Stimulated activated CD4-positive, alpha-beta T cell treated with anti-CD3 and anti-CD28 coated beads, Interleukin-2, amount 100 ng/mL, for 48 hours (primary cell): ENCODE measurements at regions not wholly inside any gene's neighbourhood (a gene's known extent, or its start where the extent isn't known, plus 50 kb on each side); places are given as distances from the start of the nearest gene placed in this dataset.
"Not testable (repeated sequence)": the region's sequence is repeated elsewhere in the genome, so short reads cannot be mapped to it uniquely, and the experiment has no call there.

Source experiments
- DNase-seq, 2 donors: peaks; one replicate each; pipeline ENCODE4 v3.0.0-alpha.2; 2020

- no peak for DNase-seq
These were observed 397.6 kb downstream of the GBE1 start for GRCh38 chr3:81363816-81364215.

DNA sequence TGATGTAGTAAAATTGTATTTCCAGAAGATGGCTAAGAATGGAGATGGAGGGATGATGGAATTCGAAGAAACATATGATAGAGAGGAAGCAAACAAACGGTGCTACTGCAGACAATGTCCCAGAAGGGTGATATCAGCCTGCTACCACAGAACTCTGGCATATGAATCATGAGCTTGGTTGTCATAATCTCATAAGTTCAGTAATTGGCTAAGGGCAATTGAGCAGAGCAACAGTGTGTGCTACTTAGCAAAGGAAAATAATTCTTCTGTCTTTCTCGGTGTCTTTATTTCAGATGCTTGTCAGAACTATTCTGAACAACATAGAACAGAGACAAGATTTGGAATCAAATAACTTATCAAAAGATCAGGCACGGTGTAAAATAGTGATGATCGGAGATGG lies 407.3 kb downstream of the GBE1 start:
- no peak for DNase-seq

- no peak for DNase-seq
These were observed 408.6 kb downstream of the GBE1 start for GRCh38 chr3:81352867-81353266.

- no peak for DNase-seq
These were observed 411.6 kb downstream of the GBE1 start for GRCh38 chr3:81349816-81350340.

GRCh38 chr3:81339040-81339845 lies 422.2 kb downstream of the GBE1 start:
- no peak for DNase-seq

DNA sequence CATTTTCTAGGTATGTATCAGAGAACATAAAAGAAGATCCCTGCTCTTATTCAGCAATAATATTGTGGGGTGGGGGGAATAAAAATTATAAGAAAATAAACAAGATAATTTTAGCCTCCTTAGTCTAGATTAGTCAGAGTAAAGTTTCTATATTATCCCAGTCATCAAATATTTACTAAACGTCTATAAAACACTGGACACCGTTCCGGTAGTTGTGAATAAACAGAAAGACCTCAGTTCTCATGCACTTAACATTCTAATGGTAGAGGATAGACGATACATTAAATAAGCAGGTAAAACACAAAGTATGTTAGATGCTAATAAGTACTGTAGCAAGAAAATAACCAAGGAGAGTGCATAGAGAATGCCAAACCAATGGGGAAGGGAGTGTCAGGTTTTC lies 425.0 kb downstream of the GBE1 start:
- DNase-seq = no peak

- DNase-seq = not testable (repeated sequence)
These were observed 431.6 kb downstream of the GBE1 start for GRCh38 chr3:81329835-81330234.

- no peak for DNase-seq
These were observed 435.2 kb downstream of the GBE1 start for GRCh38 chr3:81326245-81326644.

- no peak for DNase-seq
These were observed 440.6 kb downstream of the GBE1 start for GRCh38 chr3:81320862-81321261.

- no peak for DNase-seq
These were observed 446.4 kb downstream of the GBE1 start for GRCh38 chr3:81315030-81315429.

- no peak for DNase-seq
These were observed 450.1 kb downstream of the GBE1 start for GRCh38 chr3:81311321-81311720.

DNA sequence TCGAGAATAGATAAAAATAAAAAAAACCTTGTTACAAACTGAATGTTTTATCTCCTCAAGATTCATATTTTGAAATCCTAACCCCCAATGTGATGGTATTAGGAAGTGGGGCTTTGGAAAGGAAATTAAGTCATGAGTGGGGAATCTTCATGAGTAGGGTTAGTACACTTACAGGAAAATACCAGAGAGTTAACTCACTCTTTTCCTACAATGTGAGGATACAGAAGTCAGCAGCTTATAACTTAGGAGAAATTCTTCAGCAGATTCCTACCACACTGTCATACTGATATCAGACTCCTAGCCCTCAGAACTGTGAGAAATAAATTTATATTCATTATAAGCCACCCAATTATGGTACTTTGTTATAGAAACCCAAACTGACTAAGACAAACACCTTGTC lies 453.1 kb downstream of the GBE1 start:
- no peak for DNase-seq

DNA sequence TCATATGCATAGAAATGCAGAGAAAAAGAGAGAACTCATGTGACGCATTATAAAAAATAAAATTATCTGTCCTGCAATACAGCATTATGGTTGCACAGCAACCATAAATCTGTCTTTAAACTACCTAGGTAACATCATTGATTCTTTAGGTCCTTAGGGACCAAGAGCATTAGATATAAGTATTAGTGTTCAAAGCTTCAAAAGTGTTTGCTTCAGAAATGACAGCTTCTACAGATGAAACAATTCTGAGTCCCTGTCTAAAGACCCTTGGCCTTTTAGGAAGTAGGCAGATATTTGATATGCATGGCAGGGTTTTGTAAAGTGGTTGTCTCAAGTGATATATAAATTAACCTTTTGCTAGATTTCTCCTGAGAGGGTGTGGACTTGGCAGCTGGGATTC lies 454.2 kb downstream of the GBE1 start:
- no peak for DNase-seq

DNA sequence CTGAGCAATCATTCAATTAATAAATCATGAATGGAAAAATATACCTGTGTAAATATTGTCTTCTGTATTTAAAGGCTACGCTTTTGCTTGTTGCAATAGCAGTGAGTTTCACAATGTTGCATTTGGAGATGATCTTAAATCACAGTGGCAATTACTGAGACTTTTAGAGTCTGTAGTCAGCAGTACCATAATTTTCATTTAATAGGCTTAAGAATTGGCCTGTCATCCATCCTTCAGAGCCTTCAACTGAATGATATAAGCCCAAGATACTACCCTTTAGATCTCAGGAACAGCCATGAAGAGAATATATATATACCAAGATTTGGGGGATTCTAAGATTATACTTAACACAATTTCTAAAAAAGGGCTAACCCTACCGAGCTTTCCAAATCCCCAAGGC lies 458.1 kb downstream of the GBE1 start:
- no peak for DNase-seq

DNA sequence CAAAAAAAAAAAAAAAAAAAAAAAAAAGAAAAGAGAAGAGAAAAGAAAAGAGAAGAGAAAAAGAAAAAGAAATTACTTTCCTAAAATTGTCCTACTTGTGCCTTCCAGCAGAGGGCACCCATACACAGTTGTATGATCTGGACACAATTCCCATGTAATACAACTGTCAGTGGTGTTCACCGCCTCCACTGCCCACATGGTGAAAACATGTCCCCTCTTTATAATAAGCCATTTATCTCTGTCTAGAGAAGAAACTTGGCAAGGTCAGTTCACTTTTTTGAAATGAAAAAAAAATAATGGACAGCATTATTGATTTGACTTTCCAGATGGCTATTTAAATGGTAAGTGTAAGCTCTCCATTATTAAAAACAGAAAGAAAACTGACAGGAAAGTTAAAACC lies 459.4 kb downstream of the GBE1 start:
- peak; percentile 2 for DNase-seq

- DNase-seq = no peak
These were observed 460.2 kb downstream of the GBE1 start for GRCh38 chr3:81301230-81301629.

- DNase-seq = no peak
These were observed 461.0 kb downstream of the GBE1 start for GRCh38 chr3:81300324-81300927.

DNA sequence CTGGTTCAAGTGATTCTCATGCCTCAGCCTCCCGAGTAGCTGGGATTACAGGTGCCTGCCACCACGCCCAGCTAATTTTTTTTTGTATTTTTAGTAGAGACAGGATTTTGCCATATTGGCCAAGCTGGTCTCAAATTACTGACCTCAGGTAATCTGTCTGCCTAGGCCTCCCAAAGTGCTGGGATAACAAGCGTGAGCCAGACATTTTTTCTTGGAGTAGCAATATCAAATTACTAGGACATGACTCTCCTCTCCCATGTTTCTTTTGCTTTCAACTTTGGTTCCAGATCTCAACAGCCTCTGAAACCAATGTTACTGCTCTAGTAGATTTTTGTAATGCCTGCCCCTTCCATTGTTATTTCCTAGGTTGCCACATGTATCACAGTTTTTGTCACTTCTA lies 462.0 kb downstream of the GBE1 start:
- no peak for DNase-seq

DNA sequence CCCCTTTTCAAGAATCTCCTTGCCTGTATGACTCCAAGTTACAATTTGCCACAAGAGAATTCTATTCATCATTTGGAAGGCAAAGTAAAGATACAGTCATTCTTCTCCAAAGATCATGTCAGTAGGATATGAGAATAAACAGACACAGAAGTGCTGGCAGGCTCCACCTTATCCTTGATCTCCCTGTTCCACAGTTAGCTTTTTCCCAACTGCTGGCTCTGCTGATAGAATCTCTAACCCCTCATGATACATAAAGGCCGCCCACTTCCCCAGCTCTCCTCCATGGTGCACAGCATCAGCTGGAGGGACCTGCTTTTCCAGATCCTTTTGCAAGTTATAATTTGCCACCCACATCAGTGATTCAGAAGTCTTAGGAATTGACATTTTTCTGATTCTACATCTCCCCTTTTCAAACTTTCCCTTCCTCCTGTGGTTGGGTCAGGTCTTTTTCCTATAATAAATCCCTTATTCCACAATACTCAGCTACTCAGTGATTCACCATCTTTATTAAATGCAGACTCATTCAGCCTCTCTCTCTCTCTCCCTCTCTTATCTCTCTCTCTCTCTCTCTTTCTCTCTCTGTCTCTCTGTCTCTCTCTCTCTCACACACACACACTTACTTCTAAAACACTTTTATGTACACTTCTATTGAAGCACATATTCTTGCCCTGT lies 465.4 kb downstream of the GBE1 start:
- no peak for DNase-seq

GRCh38 chr3:81293156-81293555 lies 468.3 kb downstream of the GBE1 start:
- DNase-seq = no peak

- DNase-seq = no peak
These were observed 469.9 kb downstream of the GBE1 start for GRCh38 chr3:81291586-81291985.

DNA sequence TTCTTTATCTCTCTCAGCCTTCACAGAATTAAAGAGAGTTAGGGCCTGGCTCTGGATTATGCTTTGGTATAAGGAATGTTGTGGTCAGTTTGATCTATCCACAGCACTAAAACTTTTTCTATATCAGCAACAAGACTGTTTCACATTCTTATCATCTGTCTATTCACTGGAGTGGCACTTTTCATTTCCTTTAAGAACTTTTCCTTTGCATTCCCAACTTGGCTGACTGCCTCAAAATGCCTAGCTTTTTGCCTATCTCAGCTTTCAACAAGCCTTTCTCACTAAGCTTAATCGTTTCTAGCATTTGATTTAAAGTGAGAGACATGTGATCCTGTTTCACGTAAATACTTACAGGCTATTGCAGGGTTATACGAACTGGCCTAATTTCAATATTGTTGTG lies 471.8 kb downstream of the GBE1 start:
- no peak for DNase-seq

- no peak for DNase-seq
These were observed 481.7 kb downstream of the GBE1 start for GRCh38 chr3:81279481-81280379.
